Tibial nerve (tissue), 4 donors: ENCODE measurements at regions not wholly inside any gene's neighbourhood (a gene's known extent, or its start where the extent isn't known, plus 50 kb on each side); places are given as distances from the start of the nearest gene placed in this dataset.

Experiments
- DNase-seq, 2 donors: peaks; one replicate each; pipeline ENCODE4 v3.0.0-alpha.2; 2019; ENCODE audit warnings: low spot score in 2 of 2
- H3K27ac ChIP-seq, 4 donors: fragments of 200-600 bp; sonication (generic) in 3 of 4; one replicate each; pipeline ENCODE4 v1.5.1; 2017 to 2019; ENCODE audit warnings: mild to moderate bottlenecking in 1 of 4
- H3K27me3 ChIP-seq, 2 donors: fragments of 200-600 bp; sonication (generic) in 1 of 2; one replicate each; pipeline versions ENCODE4 v1.5.1 to v1.6.0; 2017 to 2019
- H3K36me3 ChIP-seq, 3 donors: fragments of 200-600 bp; sonication (generic); one replicate each; pipeline ENCODE4 v1.5.1; 2018 to 2019
- H3K4me1 ChIP-seq, 4 donors: fragments of 200-600 bp; sonication (generic) in 3 of 4; one replicate each; pipeline ENCODE4 v1.5.1; 2017 to 2019
- H3K4me3 ChIP-seq, 4 donors: fragments of 200-600 bp; sonication (generic) in 3 of 4; one replicate each; pipeline ENCODE4 v1.5.1; 2017 to 2019; ENCODE audit warnings: mild to moderate bottlenecking in 1 of 4, moderate library complexity in 1 of 4
- H3K9me3 ChIP-seq, 4 donors: fragments of 200-600 bp; sonication (generic) in 3 of 4; one replicate each; pipeline ENCODE4 v1.5.1; 2017 to 2019
- EP300 ChIP-seq, 2 donors: sonication (generic); formaldehyde crosslinking; IDR thresholded peaks; one replicate each; pipeline ENCODE4 v1.6.1; 2017; ENCODE audit warnings: antibody characterized with exemption in 2 of 2, mild to moderate bottlenecking in 1 of 2
- POLR2A ChIP-seq, 2 donors: fragments of 450-650 bp; IDR thresholded peaks; one replicate each; pipeline ENCODE4 v1.6.1; 2017; ENCODE audit warnings: antibody characterized with exemption in 2 of 2, mild to moderate bottlenecking in 2 of 2, moderate library complexity in 2 of 2
- WGBS, 2 donors: methylation state at CpG; one replicate each; pipeline ENCODE4 v1.1.5; 2018; 5-methylcytosine and 5-hydroxymethylcytosine counted together
- TF ChIP-seq, protein P1 (sequence below), 5 experiments: fragments of 200-600 bp in 3 of 5; fragments of 450-650 bp in 2 of 5; sonication (generic) in 3 of 5; IDR thresholded peaks; one replicate each; pipeline ENCODE4 v1.5.1; 2016 to 2019; ENCODE audit warnings: antibody characterized with exemption in 5 of 5, mild to moderate bottlenecking in 3 of 5, moderate library complexity in 2 of 5

- Histone ChIP-seq H3K4me1 (no peaks in the 10 kb centered on the region), H3K9me3 (no peaks in the 10 kb centered on the region), H3K27ac (no peak overlapping the region), H3K4me3 (no peak overlapping the region), H3K36me3 (no peaks in the 10 kb centered on the region), H3K27me3 (no peaks in the 10 kb centered on the region)
- TF ChIP-seq EP300 (IDR thresholded peaks at IDR 0.05) (no peak), POLR2A (IDR thresholded peaks at IDR 0.05) (no peak)
- TF ChIP-seq, protein P1, sequence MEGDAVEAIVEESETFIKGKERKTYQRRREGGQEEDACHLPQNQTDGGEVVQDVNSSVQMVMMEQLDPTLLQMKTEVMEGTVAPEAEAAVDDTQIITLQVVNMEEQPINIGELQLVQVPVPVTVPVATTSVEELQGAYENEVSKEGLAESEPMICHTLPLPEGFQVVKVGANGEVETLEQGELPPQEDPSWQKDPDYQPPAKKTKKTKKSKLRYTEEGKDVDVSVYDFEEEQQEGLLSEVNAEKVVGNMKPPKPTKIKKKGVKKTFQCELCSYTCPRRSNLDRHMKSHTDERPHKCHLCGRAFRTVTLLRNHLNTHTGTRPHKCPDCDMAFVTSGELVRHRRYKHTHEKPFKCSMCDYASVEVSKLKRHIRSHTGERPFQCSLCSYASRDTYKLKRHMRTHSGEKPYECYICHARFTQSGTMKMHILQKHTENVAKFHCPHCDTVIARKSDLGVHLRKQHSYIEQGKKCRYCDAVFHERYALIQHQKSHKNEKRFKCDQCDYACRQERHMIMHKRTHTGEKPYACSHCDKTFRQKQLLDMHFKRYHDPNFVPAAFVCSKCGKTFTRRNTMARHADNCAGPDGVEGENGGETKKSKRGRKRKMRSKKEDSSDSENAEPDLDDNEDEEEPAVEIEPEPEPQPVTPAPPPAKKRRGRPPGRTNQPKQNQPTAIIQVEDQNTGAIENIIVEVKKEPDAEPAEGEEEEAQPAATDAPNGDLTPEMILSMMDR (IDR thresholded peaks at IDR 0.05), result no peak
- 85 to 94% methylated on average over 2 of the region's 2 CpGs for WGBS, 2 donors
- DNase-seq, result no peak
Observed at GRCh38 chr13:103788061-103788652, 721.9 kb upstream of the SLC10A2 start.

- Histone ChIP-seq H3K9me3 (peaks cover 0 to 5% (median 0%) of the 10 kb centered on the region in 4 donors), H3K27me3 (no peaks in the 10 kb centered on the region), H3K4me3 (no peak overlapping the region), H3K36me3 (no peaks in the 10 kb centered on the region), H3K4me1 (no peaks in the 10 kb centered on the region), H3K27ac (no peak overlapping the region)
- TF ChIP-seq POLR2A (IDR thresholded peaks at IDR 0.05) (no peak), EP300 (IDR thresholded peaks at IDR 0.05) (no peak)
- TF ChIP-seq, protein P1 (IDR thresholded peaks at IDR 0.05), result no peak
- DNase-seq, result no peak
- WGBS, 2 donors, result 88 to 89% methylated on average over 8 of the region's 8 CpGs
Observed at GRCh38 chr13:103772576-103772975, 706.4 kb upstream of the SLC10A2 start.

DNA sequence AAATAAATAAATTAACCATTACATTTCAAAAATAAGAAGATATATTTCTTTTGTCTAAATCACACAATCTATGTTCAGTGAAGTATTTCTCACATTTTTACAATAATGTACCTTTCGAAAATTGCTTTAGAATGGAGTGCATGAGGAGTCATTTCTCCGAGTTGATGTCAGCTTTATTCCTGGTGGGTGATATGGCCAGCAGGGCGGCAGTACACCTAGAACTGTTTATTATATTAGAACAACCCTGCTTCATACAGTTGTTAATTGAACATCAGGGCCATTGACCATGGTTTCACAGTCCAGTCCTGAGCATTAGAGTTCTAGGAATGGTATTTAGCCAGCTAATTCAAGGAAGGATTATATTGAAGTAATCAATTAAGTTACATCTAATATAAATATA is 696.3 kb upstream of the SLC10A2 start:
- WGBS, 2 donors, result 91 to 95% methylated on average over 3 of the region's 3 CpGs
- DNase-seq, result no peak
- TF ChIP-seq, protein P1 (IDR thresholded peaks at IDR 0.05), result no peak
- TF ChIP-seq POLR2A (IDR thresholded peaks at IDR 0.05) (no peak), EP300 (IDR thresholded peaks at IDR 0.05) (no peak)
- Histone ChIP-seq H3K27me3 (no peaks in the 10 kb centered on the region), H3K9me3 (no peaks in the 10 kb centered on the region), H3K27ac (no peak overlapping the region), H3K4me1 (no peaks in the 10 kb centered on the region), H3K4me3 (no peak overlapping the region), H3K36me3 (no peaks in the 10 kb centered on the region)

GRCh38 chr13:103759361-103759760 is 693.1 kb upstream of the SLC10A2 start:
- DNase-seq, result no peak
- 63 to 69% methylated on average over 7 of the region's 7 CpGs for WGBS, 2 donors
- Histone ChIP-seq H3K27me3 (no peaks in the 10 kb centered on the region), H3K4me1 (no peaks in the 10 kb centered on the region), H3K9me3 (no peaks in the 10 kb centered on the region), H3K27ac (no peak overlapping the region), H3K4me3 (no peak overlapping the region), H3K36me3 (no peaks in the 10 kb centered on the region)
- TF ChIP-seq EP300 (IDR thresholded peaks at IDR 0.05) (no peak), POLR2A (IDR thresholded peaks at IDR 0.05) (no peak)
- TF ChIP-seq, protein P1 (IDR thresholded peaks at IDR 0.05), result no peak

- TF ChIP-seq, protein P1 (IDR thresholded peaks at IDR 0.05), result no peak
- TF ChIP-seq POLR2A (IDR thresholded peaks at IDR 0.05) (no peak), EP300 (IDR thresholded peaks at IDR 0.05) (no peak)
- Histone ChIP-seq H3K9me3 (no peaks in the 10 kb centered on the region), H3K36me3 (no peaks in the 10 kb centered on the region), H3K27ac (no peak overlapping the region), H3K4me1 (no peaks in the 10 kb centered on the region), H3K27me3 (no peaks in the 10 kb centered on the region), H3K4me3 (no peak overlapping the region)
- DNase-seq, result no peak
- WGBS, 2 donors, result 92 to 94% methylated on average over 1 of the region's 1 CpG
Observed at GRCh38 chr13:103758222-103758621, 692.0 kb upstream of the SLC10A2 start.
